Testis (tissue), 2 donors: ENCODE measurements at regions not wholly inside any gene's neighbourhood (a gene's known extent, or its start where the extent isn't known, plus 50 kb on each side); places are given as distances from the start of the nearest gene placed in this dataset.

Experiments used
- POLR2A ChIP-seq: fragments of 450-650 bp; IDR thresholded peaks from one replicate; pipeline ENCODE4 v1.6.1; 2017; ENCODE audit warnings: antibody characterized with exemption, mild to moderate bottlenecking, moderate library complexity
- TF ChIP-seq, protein P1 (sequence below), 3 experiments: fragments of 450-650 bp in 2 of 3; fragments of 200-600 bp in 1 of 3; sonication (generic) in 1 of 3; IDR thresholded peaks; one replicate each; pipeline ENCODE4 v1.5.1; 2016 to 2019; ENCODE audit warnings: antibody characterized with exemption in 3 of 3, mild to moderate bottlenecking in 2 of 3, moderate library complexity in 1 of 3

GRCh38 chrX:85444613-85445012 lies 65.1 kb upstream of the POF1B start:
- TF ChIP-seq, protein P1, sequence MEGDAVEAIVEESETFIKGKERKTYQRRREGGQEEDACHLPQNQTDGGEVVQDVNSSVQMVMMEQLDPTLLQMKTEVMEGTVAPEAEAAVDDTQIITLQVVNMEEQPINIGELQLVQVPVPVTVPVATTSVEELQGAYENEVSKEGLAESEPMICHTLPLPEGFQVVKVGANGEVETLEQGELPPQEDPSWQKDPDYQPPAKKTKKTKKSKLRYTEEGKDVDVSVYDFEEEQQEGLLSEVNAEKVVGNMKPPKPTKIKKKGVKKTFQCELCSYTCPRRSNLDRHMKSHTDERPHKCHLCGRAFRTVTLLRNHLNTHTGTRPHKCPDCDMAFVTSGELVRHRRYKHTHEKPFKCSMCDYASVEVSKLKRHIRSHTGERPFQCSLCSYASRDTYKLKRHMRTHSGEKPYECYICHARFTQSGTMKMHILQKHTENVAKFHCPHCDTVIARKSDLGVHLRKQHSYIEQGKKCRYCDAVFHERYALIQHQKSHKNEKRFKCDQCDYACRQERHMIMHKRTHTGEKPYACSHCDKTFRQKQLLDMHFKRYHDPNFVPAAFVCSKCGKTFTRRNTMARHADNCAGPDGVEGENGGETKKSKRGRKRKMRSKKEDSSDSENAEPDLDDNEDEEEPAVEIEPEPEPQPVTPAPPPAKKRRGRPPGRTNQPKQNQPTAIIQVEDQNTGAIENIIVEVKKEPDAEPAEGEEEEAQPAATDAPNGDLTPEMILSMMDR (IDR thresholded peaks at IDR 0.05) = no peak
- no peak for TF ChIP-seq POLR2A
